ENCODE measurements at regions not wholly inside any gene's neighbourhood (a gene's known extent, or its start where the extent isn't known, plus 50 kb on each side); places are given as distances from the start of the nearest gene placed in this dataset.
"Not testable (repeated sequence)": the region's sequence is repeated elsewhere in the genome, so short reads cannot be mapped to it uniquely, and the experiment has no call there.

- no peak for DNase-seq
Measured at GRCh38 chr2:61620244-61621159, 82.3 kb upstream of the XPO1 start.

DNA sequence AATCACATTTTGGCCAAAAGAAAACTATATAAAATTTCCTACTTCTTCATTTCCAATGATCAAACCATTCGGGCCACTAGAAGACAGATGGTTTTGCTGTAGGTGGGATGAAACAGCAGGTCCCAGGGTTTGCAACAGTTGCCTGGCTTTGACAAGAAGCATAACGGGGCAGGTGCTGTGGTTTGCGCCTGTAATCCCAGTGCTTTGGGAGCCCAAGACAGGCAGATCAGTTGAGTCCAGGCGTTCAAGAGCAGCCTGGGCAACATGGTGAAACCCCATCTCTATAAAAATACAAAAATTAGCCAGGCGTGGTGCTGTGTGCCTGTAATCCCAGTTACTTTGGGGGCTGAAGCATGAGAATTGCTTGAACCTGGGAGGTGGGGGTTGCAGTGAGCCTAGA is 81.4 kb upstream of the XPO1 start:
- no peak for DNase-seq

GRCh38 chr2:61617610-61618009 is 79.5 kb upstream of the XPO1 start:
- no peak for DNase-seq

DNA sequence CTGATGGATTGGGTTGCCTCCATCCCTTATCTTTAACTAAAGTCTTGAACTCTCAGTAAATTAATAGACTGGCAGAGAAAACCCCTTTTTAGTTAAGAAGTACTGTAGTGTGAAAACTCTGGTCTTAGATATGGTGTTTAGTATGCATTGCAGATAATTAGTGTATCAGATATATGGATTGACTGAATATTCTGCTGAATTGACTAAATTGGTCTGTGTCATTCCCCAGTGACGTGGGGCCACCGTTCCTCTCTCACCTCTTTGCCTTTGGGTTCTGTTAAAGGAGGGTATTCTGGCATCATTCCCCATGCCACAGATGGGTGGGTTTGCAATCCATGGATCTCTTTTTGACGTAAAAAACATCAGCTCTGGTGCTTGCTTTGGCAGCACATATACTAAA is 67.1 kb upstream of the XPO1 start:
- no peak for DNase-seq

GRCh38 chr2:61604433-61604832 is 66.3 kb upstream of the XPO1 start:
- DNase-seq, result no peak

DNA sequence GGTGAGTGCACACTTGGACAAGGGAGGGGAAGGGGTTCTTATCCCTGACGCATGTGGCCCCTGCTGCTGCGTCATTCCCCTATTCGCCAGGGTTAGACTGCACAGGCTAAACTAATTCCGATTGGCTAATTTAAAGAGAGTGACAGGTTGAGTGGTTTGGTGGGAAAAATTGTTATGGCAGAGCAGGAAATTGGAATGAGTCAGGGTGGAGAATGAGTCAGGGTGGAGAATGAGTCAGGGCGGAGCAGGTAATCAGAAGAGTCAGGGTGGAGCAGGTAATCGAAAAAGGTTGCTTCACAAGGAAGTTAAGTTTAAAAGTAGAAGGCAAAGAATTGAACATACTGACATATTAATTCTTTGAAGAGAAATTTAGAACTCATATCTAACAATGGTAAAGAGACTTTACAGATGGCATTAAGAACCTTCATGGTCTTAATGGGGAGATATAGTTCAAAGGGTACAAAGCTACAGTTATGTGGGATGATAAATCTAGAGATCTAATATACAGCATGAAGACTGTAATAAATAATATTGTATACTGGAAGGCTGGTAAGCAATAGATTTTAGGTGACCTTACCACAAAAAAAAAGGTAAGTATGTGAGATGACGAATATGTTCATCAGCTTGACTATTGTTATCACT is 60.5 kb upstream of the XPO1 start:
- DNase-seq, result not testable (repeated sequence)

DNA sequence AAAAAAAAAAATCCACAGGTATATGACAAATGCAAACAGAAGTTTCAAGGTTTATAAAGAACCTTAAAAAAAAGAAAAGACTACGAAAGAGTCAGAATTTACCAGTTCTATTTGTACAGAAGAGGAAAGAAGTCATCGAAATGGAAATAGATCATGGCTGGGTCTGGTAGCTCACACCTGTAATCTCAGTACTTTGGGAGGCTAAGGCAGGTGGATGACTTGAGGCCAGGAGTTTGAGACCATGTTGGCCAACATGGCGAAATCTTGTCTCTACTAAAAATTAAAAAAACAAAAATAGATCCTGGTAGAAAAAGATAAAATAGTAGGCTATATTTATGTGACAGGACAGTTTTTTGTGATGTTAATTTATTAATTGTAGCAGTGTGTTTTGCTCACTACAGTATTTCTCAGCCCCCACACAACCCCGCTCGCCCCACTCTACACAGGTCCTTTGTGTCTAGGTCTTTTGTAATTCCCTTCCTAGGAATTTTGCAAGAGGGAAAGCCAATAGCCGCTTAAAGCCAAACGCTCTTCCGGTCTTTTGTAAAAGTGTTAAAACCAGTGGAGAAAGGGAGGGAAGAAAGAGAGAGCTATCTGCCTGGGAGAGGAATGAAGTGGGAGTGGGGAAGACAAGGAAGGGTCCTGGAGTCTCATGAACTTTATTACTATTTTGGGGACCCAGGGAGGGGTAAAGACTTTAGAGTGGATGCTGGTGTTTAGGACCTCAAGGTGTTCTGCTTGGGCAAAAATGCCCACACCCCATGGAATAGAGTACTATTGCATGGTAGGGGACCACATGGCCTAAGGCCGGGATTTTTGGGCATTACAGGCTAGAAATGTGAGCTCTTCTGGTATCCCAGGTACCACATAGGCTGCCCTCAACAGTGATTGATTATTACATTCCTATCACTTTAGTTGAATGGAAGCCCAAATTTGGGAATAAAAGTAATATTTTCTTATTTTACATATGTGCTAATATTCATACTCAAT is 59.4 kb upstream of the XPO1 start:
- DNase-seq, result no peak

DNA sequence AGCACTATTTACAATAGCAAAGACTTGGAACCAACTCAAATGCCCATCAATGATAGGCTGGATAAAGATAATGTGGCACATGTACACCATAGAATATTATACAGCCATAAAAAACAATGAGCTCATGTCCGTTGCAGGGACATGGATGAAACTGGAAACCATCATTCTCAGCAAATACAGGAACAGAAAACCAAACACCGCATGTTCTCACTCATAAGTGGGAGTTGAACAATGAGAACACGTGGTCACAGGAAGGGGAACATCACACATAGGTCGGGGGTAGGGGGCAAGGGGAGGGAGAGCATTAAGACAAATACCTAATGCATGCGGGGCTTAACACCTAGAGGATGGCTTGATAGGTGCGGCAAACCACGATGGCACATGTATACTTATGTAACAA is 56.0 kb upstream of the XPO1 start:
- DNase-seq, result not testable (repeated sequence)

DNA sequence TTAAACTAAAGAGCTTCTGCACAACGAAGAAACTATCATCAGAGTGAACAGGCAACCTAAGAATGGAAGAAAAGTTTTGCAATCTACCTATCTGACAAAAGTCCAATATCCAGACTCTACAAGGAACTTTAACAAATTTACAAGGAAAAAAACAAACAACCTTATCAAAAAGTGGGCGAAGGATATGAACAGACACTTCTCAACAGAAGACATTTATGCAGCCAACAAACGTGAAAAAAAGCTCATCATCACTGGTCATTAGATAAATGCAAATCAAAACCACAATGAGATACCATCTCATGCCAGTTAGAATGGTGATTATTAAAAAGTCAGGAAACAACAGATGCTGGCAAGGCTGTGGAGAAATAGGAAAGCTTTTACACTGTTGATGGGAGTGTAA is 55.5 kb upstream of the XPO1 start:
- not testable (repeated sequence) for DNase-seq

DNA sequence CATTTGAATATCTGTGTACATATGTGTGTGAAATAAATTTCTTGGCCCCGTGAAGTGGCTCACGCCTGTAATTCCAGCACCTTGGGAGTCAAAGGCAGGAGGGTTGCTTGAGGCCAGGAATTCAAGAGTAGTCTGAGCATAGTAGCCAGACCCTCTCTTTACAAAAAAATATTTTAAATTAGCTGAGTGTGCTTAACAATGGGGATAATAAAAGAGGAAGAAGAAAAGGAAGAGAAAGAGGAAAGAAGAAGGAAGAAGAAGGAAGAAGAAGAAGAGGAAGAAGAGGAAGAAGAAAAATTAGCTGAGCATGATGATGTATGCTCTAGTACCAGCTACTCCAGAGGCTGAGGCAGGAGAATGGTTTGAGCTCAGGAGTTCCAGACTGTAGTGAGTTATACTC is 52.1 kb upstream of the XPO1 start:
- DNase-seq, result no peak

- no peak for DNase-seq
Measured at GRCh38 chr2:61588566-61588965, 50.4 kb upstream of the XPO1 start.
